GM18519 (cell line): ENCODE measurements at regions not wholly inside any gene's neighbourhood (a gene's known extent, or its start where the extent isn't known, plus 50 kb on each side); places are given as distances from the start of the nearest gene placed in this dataset.

ENCODE experiments used
- ATAC-seq: cut with Tn5 transposase; IDR thresholded peaks from one replicate; pipeline ENCODE4 v1.9.1; 2021; ENCODE audit warnings: mild to moderate bottlenecking, moderate library complexity; ENCODE audit not compliant: unreplicated experiment, low FRiP score

DNA sequence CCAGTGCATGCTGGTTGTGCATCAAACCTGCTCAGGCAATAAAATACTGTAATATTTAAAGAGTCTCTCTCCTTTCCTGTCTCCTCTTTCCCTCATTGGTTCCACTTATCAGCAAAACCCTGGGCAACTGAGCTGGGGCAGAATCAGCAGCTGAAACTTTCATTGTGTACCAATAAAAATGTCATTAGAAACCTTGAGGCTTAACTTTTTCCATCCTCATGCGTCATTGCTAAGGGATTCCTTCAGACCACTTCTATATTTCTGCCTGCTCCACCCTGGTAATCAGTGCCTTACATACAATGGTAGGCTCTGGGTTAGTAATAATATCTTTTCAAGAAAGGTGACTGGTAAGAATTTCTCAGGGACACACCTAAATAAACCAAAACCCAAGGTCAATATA, 880.3 kb downstream of the RPA4 start:
- no peak for ATAC-seq

DNA sequence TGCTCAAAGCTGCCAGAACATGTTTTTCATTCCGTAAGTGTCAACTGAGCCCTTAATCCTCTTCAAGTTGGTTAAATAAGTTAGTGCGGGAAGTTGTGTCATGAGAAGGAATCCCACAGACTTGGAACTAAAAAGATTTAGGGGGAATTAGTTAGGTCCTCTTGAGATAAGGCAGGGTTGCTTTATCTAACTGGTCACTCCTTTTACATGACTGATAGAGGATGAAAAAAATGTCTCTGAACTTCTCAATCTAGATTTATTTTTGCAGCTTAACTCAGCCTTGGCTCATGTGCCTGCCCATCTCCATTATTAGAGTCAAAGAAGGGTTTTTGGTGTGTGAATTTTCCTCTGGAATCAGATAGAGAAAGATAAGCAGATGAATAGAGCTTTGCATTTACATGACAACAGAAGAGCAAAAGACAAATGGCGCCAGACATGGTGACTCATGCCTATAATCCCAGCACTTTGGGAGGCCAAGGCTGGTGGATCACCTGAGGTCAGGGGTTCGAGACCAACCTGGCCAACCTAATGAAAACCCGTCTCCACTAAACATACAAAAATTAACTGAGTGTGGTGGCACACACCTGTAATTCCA, 882.9 kb downstream of the RPA4 start:
- ATAC-seq = no peak

DNA sequence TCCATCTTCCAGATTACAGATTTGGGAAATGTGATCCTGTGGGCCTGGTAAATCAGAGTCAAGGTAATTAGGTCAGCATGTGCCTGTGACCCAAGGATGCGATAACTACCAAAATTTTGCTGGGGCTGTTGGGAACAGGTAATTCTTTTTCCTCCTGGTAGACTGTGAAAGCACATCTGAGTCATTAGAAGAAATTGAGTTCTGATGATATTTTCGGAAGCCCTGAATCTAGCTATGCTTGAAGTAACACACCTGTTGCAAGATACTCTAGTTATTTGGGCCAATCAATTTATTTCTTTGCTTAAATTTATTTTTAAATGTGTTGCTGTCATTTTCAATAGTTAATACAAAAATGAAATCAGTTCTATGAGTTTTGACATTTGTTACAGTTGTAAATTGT, 903.6 kb downstream of the RPA4 start:
- peak; percentile 34 for ATAC-seq

DNA sequence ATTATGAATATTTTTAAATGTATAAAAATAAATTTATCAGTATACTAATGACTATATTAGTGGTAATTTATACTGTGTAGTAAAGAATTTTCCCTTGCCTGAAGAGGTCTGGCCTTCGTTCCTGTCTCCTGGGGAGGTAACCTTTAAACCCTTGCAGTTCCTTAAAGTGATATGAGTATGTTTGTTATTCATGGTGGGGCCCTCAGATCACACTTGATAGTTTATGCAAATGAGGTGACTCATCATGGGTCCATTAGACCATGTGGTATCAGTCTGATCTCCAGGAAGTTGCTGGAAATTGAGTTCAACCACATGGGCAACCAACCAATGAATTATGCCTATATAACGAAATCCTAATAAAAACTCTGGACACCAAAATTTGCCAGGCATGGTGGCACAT, 904.1 kb downstream of the RPA4 start:
- ATAC-seq = peak; percentile 50

- peak; percentile 81 for ATAC-seq
These were observed 907.1 kb downstream of the RPA4 start for GRCh38 chrX:97790850-97791249.

DNA sequence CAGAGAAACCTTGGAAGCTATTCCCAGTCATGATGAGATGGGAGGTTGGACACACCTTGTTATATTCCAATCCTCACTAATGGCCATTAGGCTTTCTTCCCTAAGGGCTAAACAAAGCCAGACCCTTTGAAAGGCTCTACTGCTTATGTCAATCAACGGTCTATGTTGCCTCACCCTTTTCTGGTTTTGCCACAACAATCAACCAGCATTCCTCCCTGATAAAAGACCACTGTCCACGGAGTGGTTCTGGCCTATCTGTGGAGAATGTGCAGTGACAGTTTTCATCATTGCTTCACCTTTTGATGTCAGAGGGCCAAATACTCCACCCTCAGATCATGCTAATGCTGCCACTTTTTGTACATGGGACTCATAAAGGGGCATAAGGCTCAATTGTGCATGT, 913.4 kb downstream of the RPA4 start:
- ATAC-seq = no peak

DNA sequence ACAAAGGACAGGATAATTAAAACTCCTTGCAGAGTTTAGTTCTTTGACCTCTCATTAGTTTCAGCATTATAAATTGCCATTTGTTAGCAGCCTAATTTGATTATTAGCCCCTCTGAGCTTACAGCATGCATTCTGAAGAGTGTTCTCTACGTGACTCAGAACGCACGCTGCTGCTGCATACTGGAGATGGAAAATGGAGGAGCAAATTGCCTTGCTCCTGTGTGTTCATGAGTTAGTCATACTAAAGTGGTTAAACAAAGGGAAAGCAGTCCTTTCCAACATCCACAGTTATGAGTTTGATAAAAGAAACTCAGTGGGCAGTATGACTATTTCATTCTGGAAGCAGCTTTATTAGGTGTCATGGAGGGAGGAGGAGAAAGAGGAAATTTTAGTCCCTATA, 922.5 kb downstream of the RPA4 start:
- ATAC-seq = no peak

- ATAC-seq = no peak
These were observed 923.2 kb downstream of the RPA4 start for GRCh38 chrX:97806946-97807345.

- ATAC-seq = no peak
These were observed 936.5 kb downstream of the RPA4 start for GRCh38 chrX:97820170-97820569.

DNA sequence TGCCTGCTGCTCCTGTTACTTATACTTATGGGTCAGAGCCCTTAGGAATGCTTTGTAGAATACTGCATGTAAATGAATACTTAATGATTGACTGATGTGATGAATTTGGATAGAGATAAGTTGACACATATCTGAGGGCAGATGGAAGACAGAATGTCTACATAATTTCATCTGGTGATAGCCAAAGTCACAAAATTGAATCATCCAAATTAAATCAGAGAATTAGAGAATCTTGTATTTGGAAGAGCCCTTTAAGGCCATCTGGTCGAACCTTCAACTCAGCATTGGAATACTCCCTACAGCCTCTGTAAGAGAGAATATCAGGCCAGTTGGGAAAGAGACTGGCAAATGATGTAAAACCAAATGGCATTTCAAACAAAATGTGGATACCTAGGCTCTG, 944.8 kb downstream of the RPA4 start:
- ATAC-seq = no peak

DNA sequence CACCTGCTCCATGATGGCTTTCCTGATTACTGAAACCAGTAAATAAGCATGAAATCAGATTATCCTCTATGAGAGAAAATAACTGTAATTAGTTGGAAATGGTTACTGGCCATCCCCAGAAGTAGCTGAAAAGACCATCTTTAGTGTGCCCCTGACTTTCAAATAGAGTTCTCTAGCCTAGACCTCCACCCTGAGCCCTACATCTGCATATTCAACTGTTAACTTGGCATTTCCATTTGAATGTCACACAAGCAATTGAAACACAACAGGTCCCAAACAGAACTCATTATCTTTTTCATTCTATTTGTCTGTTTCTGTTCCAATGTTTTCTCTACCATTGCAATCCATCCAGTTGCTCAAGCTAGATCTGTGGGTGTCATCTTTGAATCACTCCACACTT, 952.3 kb downstream of the RPA4 start:
- ATAC-seq = no peak

GRCh38 chrX:97841544-97842179, 958.0 kb downstream of the RPA4 start:
- no peak for ATAC-seq

DNA sequence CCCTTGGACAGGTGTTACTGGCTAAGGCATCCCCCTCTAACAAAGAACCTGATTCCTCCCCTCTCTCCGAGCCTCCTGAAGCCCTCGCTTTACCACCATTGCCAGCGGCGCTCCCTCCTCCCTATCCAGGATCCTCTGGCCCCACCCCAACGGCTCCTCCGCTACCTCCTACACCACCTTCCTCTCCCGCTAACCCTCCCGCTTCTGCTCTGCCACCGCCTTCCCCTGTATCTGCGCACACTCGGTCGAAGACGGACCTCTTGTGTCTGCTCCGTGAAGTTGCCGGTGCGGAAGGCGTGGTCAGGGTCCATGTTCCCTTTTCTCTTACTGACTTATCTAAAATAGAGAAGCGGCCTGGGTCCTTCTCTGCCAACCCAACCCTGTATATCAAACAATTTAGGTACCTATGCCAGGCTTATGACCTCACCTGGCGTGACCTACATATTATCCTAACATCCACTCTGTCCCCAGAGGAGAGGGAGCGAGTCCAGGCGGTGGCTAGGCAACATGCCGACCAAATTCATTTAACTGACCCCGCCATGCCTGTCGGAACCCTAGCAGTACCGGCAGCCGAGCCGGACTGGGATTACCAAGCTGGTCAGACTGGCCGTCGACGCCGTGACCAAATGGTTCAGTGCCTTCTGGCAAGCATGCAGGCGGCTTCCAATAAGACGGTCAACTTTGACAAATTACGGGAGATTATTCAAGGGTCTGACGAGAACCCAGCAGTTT, 958.9 kb downstream of the RPA4 start:
- ATAC-seq = no peak

- ATAC-seq = no peak
These were observed 959.6 kb downstream of the RPA4 start for GRCh38 chrX:97843200-97843811.

DNA sequence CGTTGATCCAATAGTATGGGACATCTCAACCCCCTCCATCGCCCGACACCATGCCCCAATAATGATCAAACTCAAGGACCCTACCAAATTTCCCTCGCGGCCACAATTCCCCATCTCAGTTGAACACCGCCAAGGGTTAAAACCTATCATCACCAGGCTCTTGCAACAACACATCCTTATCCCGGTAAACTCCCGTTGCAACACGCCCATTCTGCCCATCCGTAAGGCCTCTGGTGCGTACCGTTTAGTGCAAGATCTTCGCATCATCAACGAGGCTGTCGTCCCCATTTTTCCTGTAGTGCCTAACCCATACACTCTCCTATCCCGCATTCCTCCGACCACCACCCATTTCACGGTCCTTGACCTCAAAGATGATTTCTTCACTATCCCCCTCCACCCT, 960.5 kb downstream of the RPA4 start:
- ATAC-seq = no peak

- ATAC-seq = no peak
These were observed 961.2 kb downstream of the RPA4 start for GRCh38 chrX:97844943-97845342.

GRCh38 chrX:97845451-97845850, 961.7 kb downstream of the RPA4 start:
- no peak for ATAC-seq

DNA sequence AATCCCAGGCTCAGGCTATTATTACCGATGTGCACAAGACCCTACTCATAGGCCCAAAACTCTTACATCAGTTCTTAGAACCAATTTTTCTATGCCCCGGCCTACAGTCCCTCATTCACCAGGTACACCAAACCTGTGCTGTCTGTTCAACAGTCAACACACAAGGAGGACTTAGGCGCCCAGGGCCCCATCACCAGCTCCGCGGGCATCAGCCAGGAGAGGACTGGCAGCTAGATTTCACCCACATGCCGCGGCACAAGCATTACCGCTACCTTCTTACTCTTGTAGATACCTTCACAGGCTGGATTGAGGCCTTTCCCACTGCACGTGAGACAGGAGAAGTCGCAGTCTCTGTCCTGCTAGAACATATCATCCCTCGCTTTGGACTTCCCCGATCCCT, 962.5 kb downstream of the RPA4 start:
- no peak for ATAC-seq

DNA sequence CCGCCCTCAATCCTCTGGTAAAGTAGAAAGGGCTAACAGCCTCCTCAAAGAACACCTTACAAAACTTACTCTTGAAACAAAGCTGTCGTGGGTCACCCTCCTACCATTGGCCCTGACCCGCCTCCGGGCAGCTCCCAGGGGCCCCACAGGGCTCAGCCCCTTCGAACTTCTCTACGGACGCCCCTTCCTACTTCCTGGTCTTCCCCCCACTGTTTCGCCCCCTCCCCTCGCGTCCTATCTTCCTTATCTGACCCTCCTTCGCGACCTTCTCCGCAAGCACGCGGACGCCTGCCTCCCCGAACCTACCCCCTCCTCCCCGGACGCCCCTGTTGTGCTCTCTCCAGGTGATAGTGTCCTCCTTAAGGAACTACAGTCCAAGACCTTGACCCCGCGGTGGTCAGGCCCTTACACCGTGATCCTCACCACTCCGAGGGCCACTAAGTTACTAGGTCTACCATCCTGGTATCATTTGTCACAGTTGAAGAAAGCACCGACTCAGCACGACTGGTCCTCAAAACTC, 963.1 kb downstream of the RPA4 start:
- no peak for ATAC-seq

DNA sequence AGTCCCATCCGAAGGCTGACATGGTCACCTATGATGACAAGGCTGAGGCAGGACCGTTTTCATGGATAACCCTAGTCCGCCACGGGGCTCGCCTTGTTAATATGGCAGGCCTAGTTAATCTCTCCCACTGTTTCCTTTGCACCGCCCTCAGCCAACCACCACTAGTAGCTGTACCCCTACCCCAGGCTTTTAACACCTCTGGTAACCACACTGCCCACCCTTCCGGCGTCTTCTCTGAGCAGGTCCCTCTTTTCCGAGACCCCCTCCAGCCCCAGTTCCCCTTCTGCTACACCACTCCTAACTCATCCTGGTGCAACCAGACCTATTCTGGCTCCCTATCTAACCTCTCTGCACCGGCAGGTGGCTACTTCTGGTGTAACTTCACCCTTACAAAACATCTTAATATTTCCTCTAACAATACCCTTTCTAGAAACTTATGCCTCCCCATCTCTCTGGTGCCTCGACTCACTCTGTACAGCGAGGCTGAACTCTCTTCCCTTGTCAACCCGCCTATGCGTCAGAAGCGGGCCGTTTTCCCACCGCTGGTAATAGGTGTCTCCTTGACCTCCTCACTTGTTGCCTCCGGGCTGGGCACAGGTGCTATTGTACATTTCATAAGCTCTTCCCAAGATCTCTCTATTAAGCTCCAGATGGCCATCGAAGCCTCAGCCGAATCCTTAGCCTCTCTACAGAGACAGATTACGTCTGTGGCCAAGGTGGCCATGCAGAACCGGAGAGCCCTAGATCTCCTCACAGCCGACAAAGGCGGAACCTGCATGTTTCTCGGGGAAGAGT, 964.4 kb downstream of the RPA4 start:
- ATAC-seq = no peak

- no peak for ATAC-seq
These were observed 966.2 kb downstream of the RPA4 start for GRCh38 chrX:97849951-97850350.
